Lower leg skin (tissue), 3 donors: ENCODE measurements at regions not wholly inside any gene's neighbourhood (a gene's known extent, or its start where the extent isn't known, plus 50 kb on each side); places are given as distances from the start of the nearest gene placed in this dataset.

Source experiments
- POLR2A ChIP-seq, 2 donors: fragments of 450-650 bp; IDR thresholded peaks; one replicate each; pipeline ENCODE4 v1.6.1; 2016 to 2017; ENCODE audit warnings: antibody characterized with exemption in 2 of 2, mild to moderate bottlenecking in 1 of 2, moderate library complexity in 1 of 2
- TF ChIP-seq, protein P1 (sequence below), 3 donors: fragments of 450-650 bp; IDR thresholded peaks; one replicate each; pipeline ENCODE4 v1.5.1; 2016; ENCODE audit warnings: antibody characterized with exemption in 3 of 3, mild to moderate bottlenecking in 3 of 3, moderate library complexity in 2 of 3

- TF ChIP-seq, protein P1, sequence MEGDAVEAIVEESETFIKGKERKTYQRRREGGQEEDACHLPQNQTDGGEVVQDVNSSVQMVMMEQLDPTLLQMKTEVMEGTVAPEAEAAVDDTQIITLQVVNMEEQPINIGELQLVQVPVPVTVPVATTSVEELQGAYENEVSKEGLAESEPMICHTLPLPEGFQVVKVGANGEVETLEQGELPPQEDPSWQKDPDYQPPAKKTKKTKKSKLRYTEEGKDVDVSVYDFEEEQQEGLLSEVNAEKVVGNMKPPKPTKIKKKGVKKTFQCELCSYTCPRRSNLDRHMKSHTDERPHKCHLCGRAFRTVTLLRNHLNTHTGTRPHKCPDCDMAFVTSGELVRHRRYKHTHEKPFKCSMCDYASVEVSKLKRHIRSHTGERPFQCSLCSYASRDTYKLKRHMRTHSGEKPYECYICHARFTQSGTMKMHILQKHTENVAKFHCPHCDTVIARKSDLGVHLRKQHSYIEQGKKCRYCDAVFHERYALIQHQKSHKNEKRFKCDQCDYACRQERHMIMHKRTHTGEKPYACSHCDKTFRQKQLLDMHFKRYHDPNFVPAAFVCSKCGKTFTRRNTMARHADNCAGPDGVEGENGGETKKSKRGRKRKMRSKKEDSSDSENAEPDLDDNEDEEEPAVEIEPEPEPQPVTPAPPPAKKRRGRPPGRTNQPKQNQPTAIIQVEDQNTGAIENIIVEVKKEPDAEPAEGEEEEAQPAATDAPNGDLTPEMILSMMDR (IDR thresholded peaks at IDR 0.05), result no peak
- TF ChIP-seq POLR2A (IDR thresholded peaks at IDR 0.05), result no peak
These were observed 412.5 kb upstream of the CCNG1 start for GRCh38 chr5:163024936-163025335.
